Immature natural killer cell (primary cell): ENCODE measurements at regions not wholly inside any gene's neighbourhood (a gene's known extent, or its start where the extent isn't known, plus 50 kb on each side); places are given as distances from the start of the nearest gene placed in this dataset.

Experiments used
- DNase-seq, 3 donors: peaks; one replicate each; pipeline ENCODE4 v3.0.0; 2022; ENCODE audit warnings: mixed read lengths in 1 of 3
- H3K27ac Mint-ChIP-seq, 6 donors: one replicate each; pipeline ENCODE4 v1.8.0; 2020; ENCODE audit warnings: mixed read lengths in 6 of 6, mild to moderate bottlenecking in 5 of 6, inconsistent platforms in 4 of 6, moderate library complexity in 3 of 6
- H3K27me3 Mint-ChIP-seq, 3 donors: one replicate each; pipeline ENCODE4 v1.8.0; 2020 to 2021; ENCODE audit warnings: low read depth in 3 of 3, mild to moderate bottlenecking in 3 of 3, mixed read lengths in 3 of 3, moderate library complexity in 3 of 3, inconsistent platforms in 1 of 3
- H3K36me3 Mint-ChIP-seq, 3 donors: one replicate each; pipeline ENCODE4 v1.8.0; 2020; ENCODE audit warnings: mixed read lengths in 3 of 3, inconsistent platforms in 2 of 3, mild to moderate bottlenecking in 2 of 3
- H3K4me1 Mint-ChIP-seq, 2 donors: one replicate each; pipeline ENCODE4 v1.8.0; 2020; ENCODE audit warnings: inconsistent platforms in 2 of 2, mild to moderate bottlenecking in 2 of 2, mixed read lengths in 2 of 2, moderate library complexity in 1 of 2
- H3K4me3 Mint-ChIP-seq, 5 donors: one replicate each; pipeline ENCODE4 v1.8.0; 2020; ENCODE audit warnings: mild to moderate bottlenecking in 5 of 5, mixed read lengths in 5 of 5, inconsistent platforms in 3 of 5, moderate library complexity in 3 of 5
- H3K9me3 Mint-ChIP-seq, 6 donors: one replicate each; pipeline ENCODE4 v1.8.0; 2020; ENCODE audit warnings: mild to moderate bottlenecking in 6 of 6, mixed read lengths in 6 of 6, inconsistent platforms in 4 of 6, moderate library complexity in 3 of 6

DNA sequence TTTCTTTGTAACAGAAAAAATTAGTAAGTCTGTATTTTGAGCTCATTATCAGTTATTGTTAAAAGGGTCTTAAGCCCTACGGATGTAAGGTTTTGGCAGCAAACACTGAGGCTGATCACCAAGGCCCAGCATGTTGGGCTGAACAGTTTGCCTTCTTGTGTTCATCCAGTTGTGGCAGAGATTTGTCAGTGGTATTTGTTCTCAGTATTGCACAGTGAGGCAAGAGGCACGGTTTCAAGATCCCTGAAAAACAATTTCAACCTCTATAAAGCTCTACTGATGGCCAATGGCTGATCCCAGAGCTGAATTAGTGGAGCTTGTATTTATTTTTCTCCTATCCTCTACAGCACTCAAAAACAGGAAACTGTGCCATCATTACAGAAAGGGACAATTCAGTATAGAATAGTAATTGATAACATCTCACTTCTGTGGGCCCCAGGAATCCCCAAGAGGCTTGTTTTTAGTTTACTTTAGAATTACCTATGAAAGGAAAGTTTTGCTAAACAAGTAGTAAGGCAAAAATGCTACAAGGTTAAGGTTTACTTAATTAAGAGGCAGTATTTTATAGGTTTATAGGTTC lies 191.8 kb upstream of the RAB4A start:
- H3K27ac Mint-ChIP-seq: no peak overlapping the region
- H3K27me3 Mint-ChIP-seq: peaks cover 2 to 5% (median 3%) of the 10 kb centered on the region in 3 donors
- peaks cover 1 to 26% (median 23%) of the 10 kb centered on the region in 6 donors for H3K9me3 Mint-ChIP-seq
- H3K4me1 Mint-ChIP-seq: no peaks in the 10 kb centered on the region
- H3K4me3 Mint-ChIP-seq: no peak overlapping the region
- no peak for DNase-seq
- H3K36me3 Mint-ChIP-seq: peaks cover 3 to 15% (median 12%) of the 10 kb centered on the region in 3 donors

DNA sequence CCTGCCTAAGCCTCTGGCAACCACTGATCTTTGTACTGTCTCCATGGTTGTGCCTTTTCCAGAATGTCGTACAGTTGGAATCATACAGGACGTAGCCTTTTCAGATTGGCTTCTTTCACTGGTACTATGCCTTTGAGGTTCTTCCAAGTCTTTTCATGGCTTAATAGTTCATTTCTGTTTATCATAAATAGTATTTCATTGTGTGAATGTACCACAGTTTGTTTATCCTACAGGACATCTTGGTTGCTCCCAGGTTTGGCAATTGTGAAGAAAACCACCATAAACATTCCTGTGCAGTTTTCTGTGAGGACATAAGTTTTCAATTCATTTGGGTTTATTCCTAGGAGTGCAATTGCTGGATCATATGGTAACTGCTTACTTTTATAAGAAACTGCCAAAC lies 190.6 kb upstream of the RAB4A start:
- peaks cover 3 to 7% (median 5%) of the 10 kb centered on the region in 3 donors for H3K27me3 Mint-ChIP-seq
- peaks cover 3 to 15% (median 12%) of the 10 kb centered on the region in 3 donors for H3K36me3 Mint-ChIP-seq
- H3K4me1 Mint-ChIP-seq: no peaks in the 10 kb centered on the region
- H3K4me3 Mint-ChIP-seq: no peak overlapping the region
- H3K9me3 Mint-ChIP-seq: peaks cover 1 to 34% (median 26%) of the 10 kb centered on the region in 6 donors
- no peak for DNase-seq
- H3K27ac Mint-ChIP-seq: no peak overlapping the region

- no peak overlapping the region for H3K27ac Mint-ChIP-seq
- H3K4me1 Mint-ChIP-seq: no peaks in the 10 kb centered on the region
- H3K9me3 Mint-ChIP-seq: peaks cover 1 to 34% (median 26%) of the 10 kb centered on the region in 6 donors
- H3K36me3 Mint-ChIP-seq: peaks cover 3 to 15% (median 12%) of the 10 kb centered on the region in 3 donors
- no peak overlapping the region for H3K4me3 Mint-ChIP-seq
- H3K27me3 Mint-ChIP-seq: peaks cover 3 to 15% (median 8%) of the 10 kb centered on the region in 3 donors
- DNase-seq: no peak
Observed at GRCh38 chr1:229085291-229085690, 185.6 kb upstream of the RAB4A start.

DNA sequence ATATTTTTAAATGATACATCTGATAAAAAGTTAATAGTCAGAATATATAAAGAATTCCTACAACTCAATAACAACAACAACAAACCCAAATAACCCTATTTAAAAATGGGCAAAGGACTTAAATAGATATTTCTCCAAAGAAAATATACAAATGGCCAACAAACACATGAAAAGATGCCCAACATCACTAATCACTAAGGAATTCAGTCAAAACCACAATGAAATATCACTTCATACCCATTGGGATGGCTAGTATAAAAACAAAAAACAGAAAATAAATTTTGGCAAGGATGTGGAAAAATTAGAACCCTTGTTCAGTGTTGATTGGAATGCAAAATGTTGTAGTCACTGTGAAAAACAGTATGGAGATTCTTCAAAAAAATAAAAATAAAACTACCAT lies 184.8 kb upstream of the RAB4A start:
- peaks cover 3 to 16% (median 8%) of the 10 kb centered on the region in 3 donors for H3K27me3 Mint-ChIP-seq
- no peak overlapping the region for H3K4me3 Mint-ChIP-seq
- H3K27ac Mint-ChIP-seq: no peak overlapping the region
- H3K9me3 Mint-ChIP-seq: peaks cover 1 to 34% (median 26%) of the 10 kb centered on the region in 6 donors
- no peak for DNase-seq
- no peaks in the 10 kb centered on the region for H3K4me1 Mint-ChIP-seq
- H3K36me3 Mint-ChIP-seq: peaks cover 3 to 15% (median 12%) of the 10 kb centered on the region in 3 donors

GRCh38 chr1:229086686-229087085 lies 184.2 kb upstream of the RAB4A start:
- H3K9me3 Mint-ChIP-seq: peaks cover 1 to 31% (median 25%) of the 10 kb centered on the region in 6 donors
- H3K27me3 Mint-ChIP-seq: peaks cover 3 to 17% (median 8%) of the 10 kb centered on the region in 3 donors
- H3K27ac Mint-ChIP-seq: no peak overlapping the region
- no peaks in the 10 kb centered on the region for H3K4me1 Mint-ChIP-seq
- DNase-seq: no peak
- H3K4me3 Mint-ChIP-seq: no peak overlapping the region
- H3K36me3 Mint-ChIP-seq: peaks cover 2 to 15% (median 12%) of the 10 kb centered on the region in 3 donors

DNA sequence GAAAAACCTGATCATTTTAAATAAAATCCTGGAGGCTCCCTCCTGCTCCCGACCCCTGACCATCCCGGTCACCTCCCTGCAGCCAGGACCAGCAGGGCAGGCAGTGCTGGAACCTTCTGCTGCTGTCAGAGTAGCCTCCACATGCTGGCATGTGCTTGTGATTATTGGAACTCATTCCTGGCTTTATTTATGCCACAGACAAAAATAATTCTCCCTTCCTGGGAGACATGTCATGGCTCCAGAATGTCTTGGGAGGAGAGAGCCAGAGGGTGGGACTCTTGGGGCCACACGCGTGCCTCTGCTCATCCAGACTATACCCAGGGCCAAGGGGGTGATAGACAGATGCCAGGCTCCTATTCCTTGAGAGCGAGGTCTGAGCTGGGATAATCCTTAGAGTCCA lies 183.6 kb upstream of the RAB4A start:
- Mint-ChIP-seq H3K4me3 (no peak overlapping the region), H3K36me3 (peaks cover 0 to 15% (median 12%) of the 10 kb centered on the region in 3 donors), H3K27ac (no peak overlapping the region), H3K9me3 (peaks cover 1 to 26% (median 21%) of the 10 kb centered on the region in 6 donors), H3K4me1 (no peaks in the 10 kb centered on the region), H3K27me3 (peaks cover 3 to 17% (median 8%) of the 10 kb centered on the region in 3 donors)
- DNase-seq: no peak

DNA sequence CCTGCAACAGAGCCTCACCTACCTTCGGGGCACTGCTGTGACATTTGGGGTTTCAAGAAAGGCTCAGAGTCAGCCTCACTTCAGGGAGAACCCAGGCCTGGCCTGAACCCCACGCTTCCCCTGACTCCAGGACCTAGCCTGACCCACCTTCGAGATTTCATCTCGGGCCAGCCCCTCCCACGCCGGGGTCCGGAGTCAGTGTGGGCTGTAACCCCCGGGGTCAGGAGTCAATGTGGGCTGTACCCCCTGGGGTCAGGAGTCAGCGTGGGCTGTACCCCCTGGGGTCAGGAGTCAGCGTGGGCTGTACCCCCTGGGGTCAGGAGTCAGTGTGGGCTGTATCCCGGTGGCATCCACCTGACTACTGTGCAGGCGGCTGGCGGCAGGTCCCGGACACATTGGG lies 183.0 kb upstream of the RAB4A start:
- no peak overlapping the region for H3K4me3 Mint-ChIP-seq
- DNase-seq: no peak
- peaks cover 0 to 9% (median 6%) of the 10 kb centered on the region in 3 donors for H3K36me3 Mint-ChIP-seq
- peaks cover 3 to 17% (median 8%) of the 10 kb centered on the region in 3 donors for H3K27me3 Mint-ChIP-seq
- H3K9me3 Mint-ChIP-seq: peaks cover 1 to 20% (median 15%) of the 10 kb centered on the region in 6 donors
- H3K4me1 Mint-ChIP-seq: no peaks in the 10 kb centered on the region
- no peak overlapping the region for H3K27ac Mint-ChIP-seq

- peaks cover 0 to 4% (median 0%) of the 10 kb centered on the region in 3 donors for H3K36me3 Mint-ChIP-seq
- no peak overlapping the region for H3K27ac Mint-ChIP-seq
- peaks cover 0 to 12% (median 7%) of the 10 kb centered on the region in 6 donors for H3K9me3 Mint-ChIP-seq
- no peak for DNase-seq
- peaks cover 1 to 17% (median 5%) of the 10 kb centered on the region in 3 donors for H3K27me3 Mint-ChIP-seq
- H3K4me3 Mint-ChIP-seq: no peak overlapping the region
- H3K4me1 Mint-ChIP-seq: no peaks in the 10 kb centered on the region
Observed at GRCh38 chr1:229088711-229089110, 182.2 kb upstream of the RAB4A start.

GRCh38 chr1:229089586-229090208 lies 181.2 kb upstream of the RAB4A start:
- Mint-ChIP-seq H3K27ac (no peak overlapping the region), H3K9me3 (peaks cover 0 to 3% (median 0%) of the 10 kb centered on the region in 6 donors)

DNA sequence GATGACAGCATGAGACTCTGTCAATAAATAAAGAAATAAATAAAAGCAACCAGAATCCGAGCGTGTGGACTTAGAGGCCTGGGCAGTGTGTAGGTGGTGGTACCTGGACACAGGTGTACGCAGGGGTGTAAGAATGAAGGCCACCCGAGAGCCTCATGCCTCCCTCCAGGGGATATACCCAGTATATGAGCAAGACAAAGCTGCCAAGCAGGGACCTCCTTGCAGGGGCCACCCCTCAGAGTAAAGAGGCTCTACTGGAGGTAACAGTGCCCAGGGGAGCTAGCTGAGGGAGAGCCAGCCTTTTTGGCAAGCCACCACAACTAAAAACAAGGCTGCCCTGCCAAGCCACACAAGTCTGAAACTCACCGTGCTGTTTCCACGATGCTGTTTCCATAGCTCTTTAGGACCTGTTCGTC lies 179.2 kb upstream of the RAB4A start:
- no peak overlapping the region for H3K27ac Mint-ChIP-seq

More at GRCh38 chr1:229089586-229090208, 181.2 kb upstream of the RAB4A start:
- H3K4me3 Mint-ChIP-seq: no peak overlapping the region
- no peaks in the 10 kb centered on the region for H3K4me1 Mint-ChIP-seq
- DNase-seq: no peak
- H3K36me3 Mint-ChIP-seq: no peaks in the 10 kb centered on the region
- H3K27me3 Mint-ChIP-seq: peaks cover 1 to 11% (median 5%) of the 10 kb centered on the region in 3 donors

DNA sequence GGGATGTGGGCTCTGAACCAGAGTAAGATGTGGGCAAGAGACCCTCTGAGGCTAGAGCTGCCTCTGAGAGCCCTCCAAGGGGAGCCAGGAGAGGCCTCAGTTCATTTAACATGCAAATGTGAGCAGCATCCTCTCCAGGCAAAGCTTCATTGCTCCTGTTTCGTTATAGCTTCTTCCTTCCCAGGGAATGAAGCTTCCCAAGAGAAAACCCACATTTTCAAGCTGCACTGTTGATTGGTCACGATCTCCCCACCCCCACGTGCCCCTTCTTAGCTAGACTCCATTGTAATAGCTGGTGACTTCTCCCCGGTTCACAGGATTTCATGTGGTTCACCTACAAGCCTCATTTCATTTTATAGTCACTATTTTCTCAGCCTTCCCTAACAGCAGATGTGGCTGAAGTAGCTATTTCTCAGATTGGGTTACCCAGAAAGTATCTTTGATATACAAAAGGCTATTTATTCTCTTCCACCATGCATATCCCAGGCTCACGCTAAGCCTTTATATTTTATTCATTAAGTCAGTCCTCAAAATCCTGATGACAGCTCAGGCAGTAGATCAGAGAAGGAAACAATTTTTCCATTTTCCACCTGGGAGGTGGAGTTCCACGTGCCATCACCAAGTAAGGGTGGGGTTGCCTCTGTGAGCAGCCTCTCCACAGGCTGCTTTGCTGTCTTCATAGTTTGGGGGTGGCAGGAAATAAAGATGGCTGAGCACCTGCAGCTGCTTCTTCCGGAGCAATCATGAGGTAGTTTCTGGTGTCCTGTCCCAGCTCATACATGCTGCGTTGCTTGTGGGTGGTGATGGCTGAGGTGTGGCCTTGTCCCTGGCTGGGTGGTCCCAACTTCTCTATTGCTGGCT lies 178.3 kb upstream of the RAB4A start:
- no peak overlapping the region for H3K4me3 Mint-ChIP-seq
- H3K36me3 Mint-ChIP-seq: no peaks in the 10 kb centered on the region
- H3K27ac Mint-ChIP-seq: no peak overlapping the region
- H3K4me1 Mint-ChIP-seq: no peaks in the 10 kb centered on the region
- no peak for DNase-seq
- H3K9me3 Mint-ChIP-seq: no peaks in the 10 kb centered on the region
- H3K27me3 Mint-ChIP-seq: peaks cover 0 to 5% (median 0%) of the 10 kb centered on the region in 3 donors

More for the DNA sequence above, 179.2 kb upstream of the RAB4A start:
- Mint-ChIP-seq H3K27me3 (peaks cover 0 to 5% (median 0%) of the 10 kb centered on the region in 3 donors), H3K4me1 (no peaks in the 10 kb centered on the region), H3K36me3 (no peaks in the 10 kb centered on the region), H3K4me3 (no peak overlapping the region), H3K9me3 (no peaks in the 10 kb centered on the region)
- no peak for DNase-seq

DNA sequence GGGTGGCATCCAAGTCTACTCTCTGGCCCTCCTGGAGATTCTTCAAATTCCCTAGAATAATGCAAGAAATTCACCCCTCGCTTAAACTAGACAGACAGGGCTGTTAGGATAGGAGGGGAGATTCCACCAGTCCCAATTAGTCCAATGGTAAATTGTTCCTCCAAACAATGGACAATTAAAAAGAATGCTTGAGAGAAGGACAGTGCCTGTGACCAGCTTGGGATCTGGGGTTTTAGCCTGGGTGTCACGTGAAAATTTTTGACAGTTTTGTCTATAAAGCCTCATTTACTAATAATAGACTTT lies 177.7 kb upstream of the RAB4A start:
- no peaks in the 10 kb centered on the region for H3K9me3 Mint-ChIP-seq
- H3K27me3 Mint-ChIP-seq: peaks cover 0 to 5% (median 0%) of the 10 kb centered on the region in 3 donors
- H3K27ac Mint-ChIP-seq: no peak overlapping the region
- no peak for DNase-seq
- H3K4me1 Mint-ChIP-seq: no peaks in the 10 kb centered on the region
- no peak overlapping the region for H3K4me3 Mint-ChIP-seq
- H3K36me3 Mint-ChIP-seq: no peaks in the 10 kb centered on the region

DNA sequence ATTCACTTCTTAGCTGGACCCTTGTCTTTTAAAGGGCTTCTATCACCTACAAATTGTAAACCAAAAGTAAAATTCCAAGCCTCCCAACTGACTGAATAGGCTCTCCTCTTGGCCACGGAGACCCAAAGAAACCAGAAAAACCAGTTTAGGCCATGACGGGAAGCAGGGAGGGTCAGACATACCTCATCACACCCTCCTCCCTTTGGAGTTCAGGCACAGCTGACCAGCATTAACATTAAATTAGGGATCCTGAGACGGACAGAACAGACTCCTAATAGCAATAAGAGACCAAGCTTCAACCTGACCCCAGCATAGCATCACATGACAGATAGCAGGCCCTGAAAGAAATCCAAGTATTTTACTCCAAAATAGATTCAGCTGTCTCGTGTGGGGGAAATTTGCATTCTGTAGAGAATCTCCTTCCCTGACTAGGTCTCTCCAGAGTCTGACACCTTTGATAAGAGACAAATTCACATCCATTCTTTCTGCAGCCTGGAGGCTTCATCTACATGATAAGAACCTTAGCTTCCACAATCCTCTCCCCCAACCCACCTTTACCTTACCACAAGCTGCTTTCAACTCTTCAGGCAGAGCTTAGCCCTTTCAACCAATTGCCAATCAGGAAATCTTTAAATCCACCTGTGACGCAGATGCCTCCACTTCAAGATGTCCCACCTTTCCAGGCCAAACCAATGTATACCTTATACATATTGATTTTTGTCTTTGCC lies 177.1 kb upstream of the RAB4A start:
- H3K27me3 Mint-ChIP-seq: peaks cover 0 to 5% (median 0%) of the 10 kb centered on the region in 3 donors
- no peak for DNase-seq
- no peak overlapping the region for H3K4me3 Mint-ChIP-seq
- no peaks in the 10 kb centered on the region for H3K36me3 Mint-ChIP-seq
- H3K9me3 Mint-ChIP-seq: no peaks in the 10 kb centered on the region
- H3K4me1 Mint-ChIP-seq: no peaks in the 10 kb centered on the region
- no peak overlapping the region for H3K27ac Mint-ChIP-seq
